Right lobe of liver (tissue), 4 donors: ENCODE measurements at regions not wholly inside any gene's neighbourhood (a gene's known extent, or its start where the extent isn't known, plus 50 kb on each side); places are given as distances from the start of the nearest gene placed in this dataset.

Experiments
- POLR2A ChIP-seq: fragments of 450-650 bp; IDR thresholded peaks from one replicate; pipeline ENCODE4 v1.6.1; 2017; ENCODE audit warnings: antibody characterized with exemption, mild to moderate bottlenecking
- TF ChIP-seq, protein P1 (sequence below), 4 donors: fragments of 200-600 bp in 3 of 4; fragments of 450-650 bp in 1 of 4; IDR thresholded peaks; one replicate each; pipeline versions ENCODE4 v1.5.1 to v1.8.0; 2016 to 2022; ENCODE audit warnings: antibody characterized with exemption in 4 of 4, mild to moderate bottlenecking in 2 of 4
- donor health status: DM: no; HTN: no; CAD: no.
- donor health status: DM: no; HTN: no; CAD: no.
- donor health status: DM: no; HTN: yes; CAD: no.

DNA sequence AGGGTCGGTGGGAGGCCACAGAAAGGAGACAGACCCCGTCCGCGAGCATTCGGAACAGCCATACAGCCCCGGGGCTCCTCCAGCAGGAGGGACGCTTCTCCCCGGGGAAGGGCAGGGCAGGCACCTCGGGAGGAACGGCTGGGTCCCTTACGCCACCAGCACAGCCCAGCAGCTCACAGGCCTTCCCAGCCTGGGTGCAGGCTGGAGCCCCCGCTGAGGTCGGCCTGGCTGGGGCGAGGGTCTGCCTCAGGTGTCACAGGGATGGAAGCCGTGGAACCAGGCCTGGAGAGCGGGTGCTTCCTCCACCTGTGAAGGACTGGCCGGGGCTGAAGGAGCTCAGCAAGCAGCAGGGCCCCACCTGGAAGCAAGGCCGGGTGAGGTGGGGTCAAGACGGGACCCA, 732.3 kb downstream of the BRD1 start:
- no peak for TF ChIP-seq POLR2A
- TF ChIP-seq, protein P1, sequence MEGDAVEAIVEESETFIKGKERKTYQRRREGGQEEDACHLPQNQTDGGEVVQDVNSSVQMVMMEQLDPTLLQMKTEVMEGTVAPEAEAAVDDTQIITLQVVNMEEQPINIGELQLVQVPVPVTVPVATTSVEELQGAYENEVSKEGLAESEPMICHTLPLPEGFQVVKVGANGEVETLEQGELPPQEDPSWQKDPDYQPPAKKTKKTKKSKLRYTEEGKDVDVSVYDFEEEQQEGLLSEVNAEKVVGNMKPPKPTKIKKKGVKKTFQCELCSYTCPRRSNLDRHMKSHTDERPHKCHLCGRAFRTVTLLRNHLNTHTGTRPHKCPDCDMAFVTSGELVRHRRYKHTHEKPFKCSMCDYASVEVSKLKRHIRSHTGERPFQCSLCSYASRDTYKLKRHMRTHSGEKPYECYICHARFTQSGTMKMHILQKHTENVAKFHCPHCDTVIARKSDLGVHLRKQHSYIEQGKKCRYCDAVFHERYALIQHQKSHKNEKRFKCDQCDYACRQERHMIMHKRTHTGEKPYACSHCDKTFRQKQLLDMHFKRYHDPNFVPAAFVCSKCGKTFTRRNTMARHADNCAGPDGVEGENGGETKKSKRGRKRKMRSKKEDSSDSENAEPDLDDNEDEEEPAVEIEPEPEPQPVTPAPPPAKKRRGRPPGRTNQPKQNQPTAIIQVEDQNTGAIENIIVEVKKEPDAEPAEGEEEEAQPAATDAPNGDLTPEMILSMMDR (IDR thresholded peaks at IDR 0.05), result no peak
